HG02798 (cell line): ENCODE measurements at regions not wholly inside any gene's neighbourhood (a gene's known extent, or its start where the extent isn't known, plus 50 kb on each side); places are given as distances from the start of the nearest gene placed in this dataset.
"Not testable (repeated sequence)": the region's sequence is repeated elsewhere in the genome, so short reads cannot be mapped to it uniquely, and the experiment has no call there.

Source experiments
- ATAC-seq: cut with Tn5 transposase; IDR thresholded peaks from one replicate; pipeline ENCODE4 v1.9.1; 2021; ENCODE audit warnings: mild to moderate bottlenecking; ENCODE audit not compliant: unreplicated experiment, poor library complexity

- ATAC-seq = no peak
These were observed 155.2 kb upstream of the PTPN1 start for GRCh38 chr20:50354721-50355589.

GRCh38 chr20:50355590-50356524 lies 154.3 kb upstream of the PTPN1 start:
- no peak for ATAC-seq

- no peak for ATAC-seq
These were observed 153.7 kb upstream of the PTPN1 start for GRCh38 chr20:50356525-50356885.

GRCh38 chr20:50356962-50357782 lies 153.0 kb upstream of the PTPN1 start:
- no peak for ATAC-seq

GRCh38 chr20:50357783-50358161 lies 152.4 kb upstream of the PTPN1 start:
- ATAC-seq = no peak

- ATAC-seq = no peak
These were observed 152.0 kb upstream of the PTPN1 start for GRCh38 chr20:50358166-50358565.

GRCh38 chr20:50358971-50359370 lies 151.2 kb upstream of the PTPN1 start:
- ATAC-seq = no peak

- no peak for ATAC-seq
These were observed 150.5 kb upstream of the PTPN1 start for GRCh38 chr20:50359607-50360217.

GRCh38 chr20:50360218-50360672 lies 149.9 kb upstream of the PTPN1 start:
- no peak for ATAC-seq

- no peak for ATAC-seq
These were observed 149.3 kb upstream of the PTPN1 start for GRCh38 chr20:50360921-50361320.

- ATAC-seq = not testable (repeated sequence)
These were observed 148.0 kb upstream of the PTPN1 start for GRCh38 chr20:50362177-50362576.

GRCh38 chr20:50363027-50363426 lies 147.2 kb upstream of the PTPN1 start:
- no peak for ATAC-seq

- ATAC-seq = no peak
These were observed 146.7 kb upstream of the PTPN1 start for GRCh38 chr20:50363479-50363878.

GRCh38 chr20:50364542-50364941 lies 145.6 kb upstream of the PTPN1 start:
- no peak for ATAC-seq

- ATAC-seq = no peak
These were observed 143.7 kb upstream of the PTPN1 start for GRCh38 chr20:50366270-50367103.

- ATAC-seq = no peak
These were observed 143.0 kb upstream of the PTPN1 start for GRCh38 chr20:50367104-50367674.

GRCh38 chr20:50367739-50368375 lies 142.3 kb upstream of the PTPN1 start:
- no peak for ATAC-seq

GRCh38 chr20:50368386-50368785 lies 141.8 kb upstream of the PTPN1 start:
- no peak for ATAC-seq
